ENCODE measurements at regions not wholly inside any gene's neighbourhood (a gene's known extent, or its start where the extent isn't known, plus 50 kb on each side); places are given as distances from the start of the nearest gene placed in this dataset.

DNA sequence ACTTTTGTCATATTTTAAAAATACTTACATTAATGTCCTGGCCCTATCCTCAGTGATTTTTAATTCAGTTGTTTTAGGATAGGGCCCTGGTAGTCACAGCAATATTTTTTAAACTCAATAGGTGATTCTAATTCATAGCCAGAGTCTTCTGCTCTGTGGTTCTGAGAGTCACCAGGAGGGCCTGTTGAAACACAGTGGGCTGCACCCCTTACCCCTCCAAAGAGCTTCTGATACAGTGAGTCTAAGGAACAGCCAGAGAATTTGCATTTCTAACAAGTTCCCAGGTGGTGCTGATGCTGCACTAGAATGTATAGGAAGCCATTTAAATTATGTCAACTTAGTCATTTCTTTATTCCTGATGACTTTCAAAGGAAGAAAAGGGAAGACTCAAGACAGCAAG, 458.3 kb upstream of the ARRDC3 start:
- TF ChIP-seq GATA3 (IDR thresholded peaks at IDR 0.05; ENCODE audit: low read depth, low read length) (no peak), GATA2 (IDR thresholded peaks at IDR 0.05; ENCODE audit: low read depth, low read length) (no peak)
